Activated naive CD8-positive, alpha-beta T cell treated with anti-CD3 and anti-CD28 coated beads for 36 hours (primary cell): ENCODE measurements at regions not wholly inside any gene's neighbourhood (a gene's known extent, or its start where the extent isn't known, plus 50 kb on each side); places are given as distances from the start of the nearest gene placed in this dataset.
"Not testable (repeated sequence)": the region's sequence is repeated elsewhere in the genome, so short reads cannot be mapped to it uniquely, and the experiment has no call there.

ENCODE experiments used
- DNase-seq: peaks from one replicate; pipeline ENCODE4 v3.0.0; 2021
- H3K27ac Mint-ChIP-seq: one replicate; pipeline ENCODE4 v1.8.0; 2022; ENCODE audit warnings: mild to moderate bottlenecking, moderate library complexity, mixed read lengths
- H3K27me3 Mint-ChIP-seq: one replicate; pipeline ENCODE4 v1.8.0; 2022; ENCODE audit warnings: mild to moderate bottlenecking, mixed read lengths
- H3K36me3 Mint-ChIP-seq: one replicate; pipeline ENCODE4 v1.8.0; 2021; ENCODE audit warnings: mild to moderate bottlenecking, mixed read lengths
- H3K4me1 Mint-ChIP-seq: one replicate; pipeline ENCODE4 v1.8.0; 2021; ENCODE audit warnings: mixed read lengths
- H3K4me3 Mint-ChIP-seq: one replicate; pipeline ENCODE4 v1.8.0; 2022; ENCODE audit warnings: mild to moderate bottlenecking, moderate library complexity, mixed read lengths
- H3K9me3 Mint-ChIP-seq: one replicate; pipeline ENCODE4 v1.8.0; 2022; ENCODE audit warnings: mixed read lengths

DNA sequence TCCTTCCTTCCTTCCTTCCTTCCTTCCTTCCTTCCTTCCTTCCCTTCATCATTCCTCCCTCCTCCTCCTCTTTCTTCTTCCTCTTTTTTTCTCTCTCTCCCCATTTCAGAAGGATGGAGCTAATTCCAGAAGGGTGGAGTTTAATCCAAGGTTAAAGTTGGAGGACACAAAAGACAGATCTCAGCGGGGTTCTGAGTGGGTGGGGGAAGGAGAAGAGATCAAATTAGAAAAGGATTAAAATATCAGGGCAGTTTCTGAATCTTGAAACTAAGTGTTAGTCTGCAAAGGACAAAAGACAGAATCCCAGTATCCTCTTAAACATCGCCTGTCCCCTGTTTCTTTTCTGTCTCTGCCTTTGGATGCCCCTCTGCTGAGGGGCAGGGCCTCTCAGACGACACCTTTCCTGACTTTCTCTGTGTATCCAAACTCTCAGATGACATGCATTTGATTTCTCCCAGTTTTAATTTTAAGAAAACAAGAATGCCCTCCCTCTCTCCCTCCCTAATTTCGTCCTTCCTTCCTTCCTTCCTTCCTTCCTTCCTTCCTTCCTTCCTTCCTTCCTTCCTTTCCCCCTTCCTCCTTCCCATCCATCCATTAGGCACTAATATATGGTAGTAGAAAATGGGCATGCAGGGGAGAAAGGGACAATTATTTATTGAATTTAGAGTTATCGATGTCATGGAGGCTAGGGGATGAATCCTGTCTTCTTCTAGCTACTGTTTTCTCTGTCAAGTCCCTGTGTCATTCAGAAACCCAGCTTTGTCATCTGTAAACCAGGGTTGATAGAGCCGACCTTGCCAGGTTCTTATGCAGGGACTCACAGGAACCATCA, 269.1 kb downstream of the VRK1 start:
- Mint-ChIP-seq H3K36me3 (no peaks in the 10 kb centered on the region), H3K9me3 (peaks cover 2% of the 10 kb centered on the region), H3K4me1 (no peaks in the 10 kb centered on the region), H3K4me3 (no peak overlapping the region), H3K27ac (no peak overlapping the region), H3K27me3 (no peaks in the 10 kb centered on the region)
- no peak for DNase-seq

DNA sequence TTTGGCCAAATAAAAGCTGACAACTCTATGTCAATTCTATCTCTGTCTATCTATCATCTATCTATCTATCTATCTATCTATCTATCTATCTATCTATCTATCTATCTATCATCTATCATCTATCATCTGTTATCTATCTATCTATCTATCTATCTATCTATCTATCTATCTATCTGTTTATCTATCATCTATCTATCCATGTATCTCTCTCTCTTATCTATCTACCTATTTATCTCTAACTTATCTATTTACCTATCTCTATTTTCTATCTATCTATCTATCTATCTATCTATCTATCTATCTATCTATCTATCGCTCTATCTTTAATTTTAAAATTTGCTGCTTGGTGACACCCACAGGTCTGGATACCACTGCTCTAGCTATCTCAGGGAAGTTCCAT, 271.1 kb downstream of the VRK1 start:
- H3K4me1 Mint-ChIP-seq, H3K27me3 Mint-ChIP-seq, H3K36me3 Mint-ChIP-seq, H3K27ac Mint-ChIP-seq, DNase-seq, H3K9me3 Mint-ChIP-seq, H3K4me3 Mint-ChIP-seq: not testable (repeated sequence)

DNA sequence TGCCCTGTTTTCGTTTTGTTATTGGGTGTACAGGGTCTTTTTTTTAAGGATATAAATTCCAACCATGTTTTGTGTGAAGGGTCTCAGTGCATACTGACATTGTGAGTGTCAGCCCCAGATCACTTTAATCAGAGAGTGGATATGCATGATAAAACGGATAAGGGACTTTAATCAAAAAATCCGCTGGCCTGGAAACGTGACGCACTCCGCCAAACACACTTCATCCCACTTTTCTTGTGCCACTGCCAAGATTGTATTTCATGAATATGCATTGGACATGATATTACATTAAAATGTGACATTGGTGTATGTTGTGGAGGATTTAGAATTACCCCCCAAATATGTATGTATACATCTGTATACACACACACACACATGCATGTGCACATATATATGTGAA, 273.1 kb downstream of the VRK1 start:
- H3K36me3 Mint-ChIP-seq, result no peaks in the 10 kb centered on the region

DNA sequence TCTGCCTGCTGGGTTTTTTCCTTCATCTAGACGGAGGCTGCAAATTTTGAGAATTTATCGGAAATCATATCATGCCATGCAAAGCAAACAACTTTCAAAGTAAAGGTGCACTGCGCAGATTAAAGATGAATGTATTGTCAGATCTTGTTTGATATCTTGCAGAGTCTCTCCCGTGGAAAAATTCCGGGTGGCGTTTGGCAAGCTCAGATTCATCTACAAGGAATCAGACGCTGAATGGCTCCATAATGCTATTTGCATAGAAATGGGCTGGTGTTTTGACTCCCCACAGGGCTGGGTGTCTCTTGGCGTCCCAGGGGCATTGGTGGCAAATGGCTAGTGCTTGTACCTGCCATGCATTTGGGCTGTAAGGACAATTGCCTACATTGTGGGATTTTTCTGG, 274.0 kb downstream of the VRK1 start:
- Mint-ChIP-seq H3K4me1 (peaks cover 11% of the 10 kb centered on the region), H3K9me3 (no peaks in the 10 kb centered on the region), H3K4me3 (no peak overlapping the region), H3K27ac (no peak overlapping the region), H3K36me3 (no peaks in the 10 kb centered on the region), H3K27me3 (no peaks in the 10 kb centered on the region)
- DNase-seq, result no peak

More for the DNA sequence above, 273.1 kb downstream of the VRK1 start:
- no peak overlapping the region for H3K27ac Mint-ChIP-seq
- H3K9me3 Mint-ChIP-seq, result no peaks in the 10 kb centered on the region
- DNase-seq, result no peak
- H3K27me3 Mint-ChIP-seq, result no peaks in the 10 kb centered on the region
- no peak overlapping the region for H3K4me3 Mint-ChIP-seq
- peaks cover 7% of the 10 kb centered on the region for H3K4me1 Mint-ChIP-seq

DNA sequence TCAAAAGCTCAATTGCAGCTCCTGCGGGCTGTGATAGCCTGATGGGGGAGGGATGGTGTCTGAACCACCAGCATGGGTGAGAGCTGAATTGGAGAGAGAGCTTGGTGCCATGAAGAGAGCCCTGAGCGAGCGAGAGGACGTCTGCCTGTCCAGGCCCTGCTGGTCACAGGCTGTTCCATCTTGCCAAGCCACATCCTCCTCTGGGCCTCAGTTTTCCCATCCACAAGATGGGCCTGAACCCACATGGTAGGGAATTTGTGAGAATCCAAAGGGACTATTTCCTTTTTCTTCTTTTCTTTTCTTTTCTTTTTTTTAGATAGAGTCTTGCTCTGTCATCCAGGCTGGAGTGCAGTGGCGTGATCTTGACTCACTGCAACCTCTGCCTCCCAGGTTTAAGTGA, 276.4 kb downstream of the VRK1 start:
- Mint-ChIP-seq H3K36me3 (no peaks in the 10 kb centered on the region), H3K9me3 (no peaks in the 10 kb centered on the region), H3K4me3 (no peak overlapping the region), H3K4me1 (peaks cover 23% of the 10 kb centered on the region), H3K27ac (no peak overlapping the region), H3K27me3 (peaks cover 9% of the 10 kb centered on the region)
- DNase-seq, result no peak

DNA sequence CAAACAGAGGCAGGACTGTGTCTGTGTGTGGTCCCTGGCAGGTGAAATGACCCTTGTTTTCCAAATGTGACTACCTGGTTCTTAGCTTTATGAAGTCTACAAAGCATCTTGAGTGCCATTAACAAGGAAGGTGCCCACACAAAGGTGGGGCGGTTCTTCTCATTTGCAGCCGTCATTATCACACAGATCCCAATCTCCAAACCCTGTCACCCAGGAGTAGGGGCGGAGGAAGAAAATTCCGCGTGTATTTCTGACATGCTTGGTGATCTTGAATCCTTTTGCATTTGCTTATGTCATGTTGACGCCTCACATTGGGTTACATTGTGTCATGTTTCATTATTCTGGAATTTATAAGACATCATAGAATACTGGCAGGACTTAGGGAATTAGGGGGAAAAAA, 277.3 kb downstream of the VRK1 start:
- H3K9me3 Mint-ChIP-seq, result no peaks in the 10 kb centered on the region
- H3K4me1 Mint-ChIP-seq, result peaks cover 23% of the 10 kb centered on the region
- no peaks in the 10 kb centered on the region for H3K36me3 Mint-ChIP-seq
- peaks cover 9% of the 10 kb centered on the region for H3K27me3 Mint-ChIP-seq
- no peak overlapping the region for H3K27ac Mint-ChIP-seq
- no peak for DNase-seq
- H3K4me3 Mint-ChIP-seq, result no peak overlapping the region

DNA sequence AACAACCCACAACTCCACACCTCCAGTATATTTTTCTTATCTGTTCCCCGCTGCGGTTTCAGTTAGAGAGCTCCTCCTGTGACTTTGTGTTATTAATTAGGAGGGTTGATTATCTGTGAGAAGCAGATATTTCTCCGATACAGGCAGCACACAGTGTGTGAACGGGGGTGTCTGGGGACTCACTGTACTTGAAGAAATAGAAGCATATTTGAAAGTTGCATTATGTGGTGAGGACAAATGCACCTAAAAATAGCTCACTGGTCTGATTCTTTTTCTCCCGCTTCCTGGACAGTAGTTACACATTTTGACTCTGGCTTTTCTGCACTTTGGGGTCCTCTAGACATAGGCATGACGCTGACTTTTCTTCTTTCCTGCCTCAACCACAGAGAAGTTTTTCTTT, 277.7 kb downstream of the VRK1 start:
- Mint-ChIP-seq H3K4me3 (no peak overlapping the region), H3K27ac (no peak overlapping the region), H3K9me3 (no peaks in the 10 kb centered on the region), H3K4me1 (peaks cover 23% of the 10 kb centered on the region), H3K27me3 (peaks cover 9% of the 10 kb centered on the region), H3K36me3 (no peaks in the 10 kb centered on the region)
- DNase-seq, result no peak

DNA sequence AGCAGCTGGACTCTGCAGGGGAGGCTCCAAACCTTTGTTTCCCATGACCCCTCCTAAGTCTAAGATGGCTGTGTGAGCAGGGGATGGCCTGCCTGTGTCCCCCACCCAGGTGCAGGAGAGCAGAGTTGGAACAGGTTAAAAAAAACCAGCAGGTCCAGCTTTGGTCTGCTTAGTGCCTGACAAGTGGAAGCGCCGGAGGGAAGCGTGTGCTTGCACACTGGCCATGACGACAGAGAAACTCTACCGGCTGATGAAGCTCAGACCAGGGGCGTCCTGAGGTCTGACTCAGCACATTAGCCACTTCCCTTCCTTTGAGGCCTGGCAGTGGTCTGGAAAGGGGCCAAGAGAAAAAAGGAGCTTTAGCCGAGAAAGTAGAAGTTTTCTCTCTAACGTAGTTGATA, 280.1 kb downstream of the VRK1 start:
- no peaks in the 10 kb centered on the region for H3K36me3 Mint-ChIP-seq
- H3K4me1 Mint-ChIP-seq, result peaks cover 23% of the 10 kb centered on the region
- peak; percentile 17 for DNase-seq
- H3K27me3 Mint-ChIP-seq, result peaks cover 9% of the 10 kb centered on the region
- peaks cover 2% of the 10 kb centered on the region for H3K9me3 Mint-ChIP-seq
- no peak overlapping the region for H3K27ac Mint-ChIP-seq
- H3K4me3 Mint-ChIP-seq, result no peak overlapping the region

DNA sequence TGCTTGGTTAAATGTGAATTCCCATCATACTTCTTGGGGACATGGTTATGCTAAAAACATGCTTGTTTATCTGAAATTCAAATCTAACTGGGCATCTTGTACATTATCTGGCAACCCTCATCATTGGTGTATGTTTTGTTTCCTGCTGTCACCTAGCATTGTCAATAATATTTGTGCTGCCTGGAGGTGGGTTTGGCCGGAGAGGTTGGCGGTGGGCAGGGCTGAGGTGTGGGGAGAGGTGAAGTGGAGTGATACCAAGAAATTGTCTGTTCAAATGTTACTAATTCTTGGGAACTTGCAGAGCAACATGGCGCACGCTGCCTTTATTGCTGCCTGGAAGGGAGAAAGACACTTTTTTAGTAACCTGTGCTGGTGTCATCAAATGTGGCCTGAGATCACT, 280.5 kb downstream of the VRK1 start:
- Mint-ChIP-seq H3K36me3 (no peaks in the 10 kb centered on the region), H3K4me1 (peaks cover 23% of the 10 kb centered on the region), H3K27me3 (peaks cover 9% of the 10 kb centered on the region), H3K9me3 (peaks cover 2% of the 10 kb centered on the region), H3K4me3 (no peak overlapping the region), H3K27ac (no peak overlapping the region)
- DNase-seq, result no peak

DNA sequence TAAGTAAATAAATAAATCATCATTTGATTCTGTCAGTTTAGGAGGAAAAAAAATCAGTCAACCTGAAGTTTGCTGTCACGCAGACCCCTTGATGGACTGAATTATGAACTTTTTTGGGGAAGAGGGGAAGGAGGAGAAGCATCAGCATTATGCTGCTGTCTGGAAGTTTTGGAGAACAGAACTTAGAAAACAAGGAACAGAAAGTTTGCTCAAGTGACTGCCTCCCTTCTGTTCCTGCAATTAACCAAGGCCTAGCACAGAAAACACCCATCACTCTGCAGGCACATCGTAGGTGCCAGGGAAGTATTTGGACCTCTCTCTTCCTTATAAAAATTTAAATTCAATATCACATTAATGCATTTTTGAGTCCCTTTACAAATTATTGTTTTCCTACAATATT, 283.8 kb downstream of the VRK1 start:
- Mint-ChIP-seq H3K36me3 (peaks cover 2% of the 10 kb centered on the region), H3K4me3 (no peak overlapping the region), H3K27ac (no peak overlapping the region), H3K27me3 (peaks cover 9% of the 10 kb centered on the region), H3K9me3 (peaks cover 3% of the 10 kb centered on the region), H3K4me1 (peaks cover 12% of the 10 kb centered on the region)
- DNase-seq, result no peak

DNA sequence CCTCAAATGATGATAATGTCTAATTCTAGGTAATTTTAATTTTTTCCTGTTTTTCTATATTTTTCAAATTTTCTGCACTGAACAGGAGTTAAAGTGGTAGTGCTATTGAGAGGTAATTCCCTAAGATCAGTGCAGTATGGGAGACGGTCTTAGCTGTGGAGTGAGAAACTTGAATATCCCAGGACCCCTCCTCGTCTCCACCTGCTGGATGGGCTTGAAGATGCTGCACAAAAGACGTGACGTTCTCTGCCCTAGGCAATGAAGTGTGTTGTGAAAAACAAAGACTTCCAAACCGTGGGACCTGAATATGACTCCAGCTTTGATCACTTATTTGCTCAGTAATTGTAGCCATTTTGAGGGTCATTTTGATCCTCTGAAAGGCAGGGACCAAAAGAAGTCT, 298.1 kb downstream of the VRK1 start:
- Mint-ChIP-seq H3K27ac (no peak overlapping the region), H3K4me1 (no peaks in the 10 kb centered on the region), H3K4me3 (no peak overlapping the region), H3K27me3 (no peaks in the 10 kb centered on the region), H3K9me3 (no peaks in the 10 kb centered on the region), H3K36me3 (no peaks in the 10 kb centered on the region)
- DNase-seq, result no peak

DNA sequence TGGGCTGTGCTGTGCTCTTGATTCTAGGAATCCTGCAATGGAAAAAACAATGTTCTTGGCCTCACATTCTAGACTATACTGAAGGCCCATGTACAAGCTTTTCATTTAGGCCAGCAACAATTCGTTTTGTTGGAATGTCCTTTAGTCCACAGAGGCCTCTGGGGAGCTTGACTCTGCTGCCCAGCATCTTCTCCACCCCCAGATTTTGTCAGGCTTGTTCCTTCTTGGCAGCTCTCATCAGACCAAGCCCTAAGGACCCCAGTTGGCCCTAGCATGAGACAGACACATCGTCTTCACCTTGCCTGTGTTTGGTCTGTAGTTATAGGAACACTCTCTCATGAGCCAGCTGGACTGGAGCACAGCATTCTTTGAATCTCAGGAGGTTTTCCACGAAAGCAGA, 300.1 kb downstream of the VRK1 start:
- no peaks in the 10 kb centered on the region for H3K36me3 Mint-ChIP-seq
- no peaks in the 10 kb centered on the region for H3K4me1 Mint-ChIP-seq
- no peak for DNase-seq
- no peak overlapping the region for H3K27ac Mint-ChIP-seq
- H3K27me3 Mint-ChIP-seq, result no peaks in the 10 kb centered on the region
- no peaks in the 10 kb centered on the region for H3K9me3 Mint-ChIP-seq
- no peak overlapping the region for H3K4me3 Mint-ChIP-seq

DNA sequence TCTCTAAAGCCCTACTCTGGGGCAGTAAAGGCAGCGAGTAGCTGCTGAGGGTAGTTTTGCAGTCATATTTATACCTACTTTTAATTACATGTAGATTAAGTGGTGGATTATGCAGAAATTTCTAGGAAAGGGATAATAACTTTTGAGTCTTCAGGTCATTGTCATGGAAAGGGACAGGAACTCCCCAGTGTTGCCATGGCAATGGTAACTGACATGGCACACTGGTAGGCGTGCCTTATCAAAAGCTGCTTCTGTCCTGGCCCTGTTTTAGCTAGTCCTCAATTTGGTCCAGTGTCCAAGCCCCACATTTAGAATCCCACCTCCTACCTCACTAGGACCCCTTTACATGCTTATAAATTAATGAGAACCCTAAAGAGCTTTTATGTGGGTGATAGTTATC, 303.1 kb downstream of the VRK1 start:
- Mint-ChIP-seq H3K36me3 (no peaks in the 10 kb centered on the region), H3K27ac (no peak overlapping the region), H3K27me3 (no peaks in the 10 kb centered on the region), H3K9me3 (no peaks in the 10 kb centered on the region), H3K4me3 (no peak overlapping the region), H3K4me1 (no peaks in the 10 kb centered on the region)
- no peak for DNase-seq

DNA sequence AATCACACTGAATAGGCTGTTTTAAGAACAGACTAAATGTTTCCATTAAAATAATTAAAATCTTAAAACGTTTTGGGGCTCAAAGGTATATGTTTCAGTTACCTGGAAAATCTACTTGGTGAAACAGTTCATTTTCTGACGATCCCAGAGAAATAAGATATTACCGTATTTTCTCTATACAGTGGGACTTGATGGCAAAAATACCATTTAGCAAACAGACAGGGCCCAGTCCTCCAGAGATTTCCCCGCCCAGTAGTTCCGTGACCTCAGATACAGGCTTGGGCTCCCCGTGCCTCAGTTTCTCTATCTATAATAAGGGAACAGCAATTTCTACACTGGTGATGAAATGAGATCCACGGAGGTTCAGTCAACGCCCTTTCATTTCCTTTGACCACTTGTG, 304.4 kb downstream of the VRK1 start:
- DNase-seq, result no peak
- no peaks in the 10 kb centered on the region for H3K36me3 Mint-ChIP-seq
- H3K27ac Mint-ChIP-seq, result no peak overlapping the region
- peaks cover 2% of the 10 kb centered on the region for H3K4me1 Mint-ChIP-seq
- H3K27me3 Mint-ChIP-seq, result no peaks in the 10 kb centered on the region
- H3K9me3 Mint-ChIP-seq, result no peaks in the 10 kb centered on the region
- H3K4me3 Mint-ChIP-seq, result no peak overlapping the region

DNA sequence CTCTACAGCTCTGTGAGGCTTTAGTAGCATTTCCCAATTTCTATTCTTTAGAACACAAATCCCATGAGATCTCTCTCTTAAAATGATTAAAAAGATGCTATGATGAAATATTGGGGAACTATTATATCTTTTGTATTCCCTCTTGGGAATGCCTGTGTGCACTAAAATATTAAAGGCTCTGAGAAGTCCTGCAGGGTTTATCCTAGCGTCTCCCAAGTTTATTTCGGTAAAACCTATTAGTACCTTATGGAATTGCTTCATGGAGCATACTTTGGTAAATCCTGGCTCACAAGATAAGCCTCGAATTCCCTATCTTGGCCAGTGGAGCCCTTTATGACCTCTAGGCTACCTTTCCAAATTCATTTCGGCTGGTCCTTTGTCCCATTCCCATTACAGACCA, 306.8 kb downstream of the VRK1 start:
- H3K27ac Mint-ChIP-seq, result no peak overlapping the region
- peaks cover 3% of the 10 kb centered on the region for H3K36me3 Mint-ChIP-seq
- H3K27me3 Mint-ChIP-seq, result no peaks in the 10 kb centered on the region
- H3K4me3 Mint-ChIP-seq, result no peak overlapping the region
- H3K4me1 Mint-ChIP-seq, result peaks cover 2% of the 10 kb centered on the region
- peaks cover 3% of the 10 kb centered on the region for H3K9me3 Mint-ChIP-seq
- no peak for DNase-seq

DNA sequence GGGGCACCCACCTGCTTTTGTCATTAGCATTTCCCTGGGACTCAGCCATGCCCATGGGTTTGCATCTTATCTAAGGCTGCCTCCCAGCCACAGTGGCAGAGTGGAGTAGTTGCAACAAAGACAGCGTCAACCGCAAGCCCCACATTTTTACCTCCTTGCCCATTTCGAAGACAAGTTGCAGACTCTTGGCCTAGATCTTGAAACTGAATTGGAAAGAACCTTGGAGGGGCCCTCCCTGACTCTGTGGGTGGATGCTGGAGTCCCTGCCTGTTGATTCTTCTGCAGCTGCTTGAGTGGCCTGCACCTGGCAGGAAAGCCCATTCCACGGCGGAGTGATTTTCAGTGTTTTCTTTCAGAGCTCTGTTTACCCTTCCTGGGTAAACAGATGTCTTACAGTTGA, 309.0 kb downstream of the VRK1 start:
- H3K4me1 Mint-ChIP-seq, result peaks cover 2% of the 10 kb centered on the region
- no peak overlapping the region for H3K27ac Mint-ChIP-seq
- H3K4me3 Mint-ChIP-seq, result no peak overlapping the region
- no peaks in the 10 kb centered on the region for H3K27me3 Mint-ChIP-seq
- H3K36me3 Mint-ChIP-seq, result peaks cover 3% of the 10 kb centered on the region
- peak; percentile 5 for DNase-seq
- peaks cover 4% of the 10 kb centered on the region for H3K9me3 Mint-ChIP-seq
